ENCODE measurements at regions not wholly inside any gene's neighbourhood (a gene's known extent, or its start where the extent isn't known, plus 50 kb on each side); places are given as distances from the start of the nearest gene placed in this dataset.

GRCh38 chr17:70995997-70996396, 826.7 kb downstream of the KCNJ2 start:
- Mint-ChIP-seq H3K4me3 (no peak overlapping the region), H3K4me1 (peaks cover 0 to 1% (median 0%) of the 10 kb centered on the region in 4 donors), H3K27me3 (no peaks in the 10 kb centered on the region), H3K9me3 (peaks cover 0 to 23% (median 0%) of the 10 kb centered on the region in 8 donors), H3K36me3 (no peaks in the 10 kb centered on the region), H3K27ac (no peak overlapping the region)
- ChIA-PET CTCF (ENCODE audit: partially characterized antibody) (no interaction called here), POLR2A (ENCODE audit: partially characterized antibody) (no interaction called here)
- Histone ChIP-seq H3K36me3 (ENCODE audit: insufficient read depth, low read length) (no peaks in the 10 kb centered on the region), H3K4me3 (ENCODE audit: low read length in 2 of 2) (no peak overlapping the region), H3K27ac (ENCODE audit: low read depth, low read length) (no peak overlapping the region), H3K9me3 (ENCODE audit: control insufficient read depth in 1 of 2, low read length in 2 of 2) (no peaks in the 10 kb centered on the region), H3K4me1 (ENCODE audit: insufficient read depth, low read length) (no peaks in the 10 kb centered on the region), H3K27me3 (ENCODE audit: insufficient read depth, low read length) (no peaks in the 10 kb centered on the region)
- no peak for DNase-seq
- intact Hi-C loops (cut with micrococcal nuclease), result no loop called here

- Mint-ChIP-seq H3K4me1 (no peaks in the 10 kb centered on the region), H3K36me3 (no peaks in the 10 kb centered on the region), H3K4me3 (no peak overlapping the region), H3K9me3 (peaks cover 0 to 5% (median 1%) of the 10 kb centered on the region in 8 donors), H3K27ac (no peak overlapping the region), H3K27me3 (no peaks in the 10 kb centered on the region)
- no peak overlapping the region for H3K27ac ChIP-seq (ENCODE audit: low read depth, low read length)
- intact Hi-C loops (cut with micrococcal nuclease), result no loop called here
- no peaks in the 10 kb centered on the region for H3K36me3 ChIP-seq (ENCODE audit: insufficient read depth, low read length)
- H3K27me3 ChIP-seq (ENCODE audit: insufficient read depth, low read length), result no peaks in the 10 kb centered on the region
- DNase-seq, result no peak
- no peaks in the 10 kb centered on the region for H3K9me3 ChIP-seq (ENCODE audit: control insufficient read depth in 1 of 2, low read length in 2 of 2)
- ChIA-PET POLR2A (ENCODE audit: partially characterized antibody) (no interaction called here), CTCF (ENCODE audit: partially characterized antibody) (no interaction called here)
- no peak overlapping the region for H3K4me3 ChIP-seq (ENCODE audit: low read length in 2 of 2)
- H3K4me1 ChIP-seq (ENCODE audit: insufficient read depth, low read length), result no peaks in the 10 kb centered on the region
These were observed 834.4 kb downstream of the KCNJ2 start for GRCh38 chr17:71003736-71004135.

GRCh38 chr17:71004413-71004812, 835.1 kb downstream of the KCNJ2 start:
- no peaks in the 10 kb centered on the region for H3K4me1 Mint-ChIP-seq
- Histone ChIP-seq H3K27me3 (ENCODE audit: insufficient read depth, low read length) (no peaks in the 10 kb centered on the region), H3K9me3 (ENCODE audit: control insufficient read depth in 1 of 2, low read length in 2 of 2) (no peaks in the 10 kb centered on the region), H3K36me3 (ENCODE audit: insufficient read depth, low read length) (no peaks in the 10 kb centered on the region), H3K4me3 (ENCODE audit: low read length in 2 of 2) (no peak overlapping the region), H3K27ac (ENCODE audit: low read depth, low read length) (no peak overlapping the region), H3K4me1 (ENCODE audit: insufficient read depth, low read length) (no peaks in the 10 kb centered on the region)
- CTCF ChIA-PET (ENCODE audit: partially characterized antibody), result no interaction called here
- no peaks in the 10 kb centered on the region for H3K36me3 Mint-ChIP-seq
- POLR2A ChIA-PET (ENCODE audit: partially characterized antibody), result no interaction called here
- H3K27ac Mint-ChIP-seq, result no peak overlapping the region
- no peak for DNase-seq
- intact Hi-C loops (cut with micrococcal nuclease), result no loop called here
- no peak overlapping the region for H3K4me3 Mint-ChIP-seq
- H3K9me3 Mint-ChIP-seq, result peaks cover 0 to 5% (median 1%) of the 10 kb centered on the region in 8 donors
- H3K27me3 Mint-ChIP-seq, result no peaks in the 10 kb centered on the region

- CTCF ChIA-PET (ENCODE audit: partially characterized antibody), result no interaction called here
- no peak overlapping the region for H3K27ac Mint-ChIP-seq
- peaks cover 0 to 12% (median 4%) of the 10 kb centered on the region in 8 donors for H3K9me3 Mint-ChIP-seq
- POLR2A ChIA-PET (ENCODE audit: partially characterized antibody), result no interaction called here
- H3K4me3 Mint-ChIP-seq, result no peak overlapping the region
- H3K36me3 ChIP-seq (ENCODE audit: insufficient read depth, low read length), result no peaks in the 10 kb centered on the region
- DNase-seq, result no peak
- H3K4me3 ChIP-seq (ENCODE audit: low read length in 2 of 2), result no peak overlapping the region
- H3K27ac ChIP-seq (ENCODE audit: low read depth, low read length), result no peak overlapping the region
- intact Hi-C loops (cut with micrococcal nuclease), result no loop called here
- H3K27me3 Mint-ChIP-seq, result no peaks in the 10 kb centered on the region
- no peaks in the 10 kb centered on the region for H3K27me3 ChIP-seq (ENCODE audit: insufficient read depth, low read length)
- no peaks in the 10 kb centered on the region for H3K36me3 Mint-ChIP-seq
- H3K4me1 ChIP-seq (ENCODE audit: insufficient read depth, low read length), result no peaks in the 10 kb centered on the region
- no peaks in the 10 kb centered on the region for H3K4me1 Mint-ChIP-seq
- H3K9me3 ChIP-seq (ENCODE audit: control insufficient read depth in 1 of 2, low read length in 2 of 2), result no peaks in the 10 kb centered on the region
These were observed 842.1 kb downstream of the KCNJ2 start for GRCh38 chr17:71011391-71011790.

- Histone ChIP-seq H3K4me3 (ENCODE audit: low read length in 2 of 2) (no peak overlapping the region), H3K27ac (ENCODE audit: low read depth, low read length) (no peak overlapping the region), H3K4me1 (ENCODE audit: insufficient read depth, low read length) (no peaks in the 10 kb centered on the region), H3K9me3 (ENCODE audit: control insufficient read depth in 1 of 2, low read length in 2 of 2) (no peaks in the 10 kb centered on the region), H3K27me3 (ENCODE audit: insufficient read depth, low read length) (no peaks in the 10 kb centered on the region), H3K36me3 (ENCODE audit: insufficient read depth, low read length) (no peaks in the 10 kb centered on the region)
- H3K27ac Mint-ChIP-seq, result no peak overlapping the region
- no peak for DNase-seq
- no peaks in the 10 kb centered on the region for H3K4me1 Mint-ChIP-seq
- H3K4me3 Mint-ChIP-seq, result no peak overlapping the region
- intact Hi-C loops (cut with micrococcal nuclease), result no loop called here
- no peaks in the 10 kb centered on the region for H3K27me3 Mint-ChIP-seq
- no peaks in the 10 kb centered on the region for H3K36me3 Mint-ChIP-seq
- H3K9me3 Mint-ChIP-seq, result peaks cover 0 to 4% (median under 1%) of the 10 kb centered on the region in 8 donors
- CTCF ChIA-PET (ENCODE audit: partially characterized antibody), result no interaction called here
- POLR2A ChIA-PET (ENCODE audit: partially characterized antibody), result no interaction called here
These were observed 850.4 kb downstream of the KCNJ2 start for GRCh38 chr17:71019699-71020098.

GRCh38 chr17:71022758-71023157, 853.4 kb downstream of the KCNJ2 start:
- H3K27me3 ChIP-seq (ENCODE audit: insufficient read depth, low read length), result no peaks in the 10 kb centered on the region
- no peak overlapping the region for H3K27ac ChIP-seq (ENCODE audit: low read depth, low read length)
- CTCF ChIA-PET (ENCODE audit: partially characterized antibody), result no interaction called here
- intact Hi-C loops (cut with micrococcal nuclease), result no loop called here
- H3K36me3 ChIP-seq (ENCODE audit: insufficient read depth, low read length), result no peaks in the 10 kb centered on the region
- Mint-ChIP-seq H3K9me3 (peaks cover 0 to 4% (median under 1%) of the 10 kb centered on the region in 8 donors), H3K36me3 (no peaks in the 10 kb centered on the region), H3K27ac (no peak overlapping the region), H3K4me3 (no peak overlapping the region), H3K4me1 (no peaks in the 10 kb centered on the region), H3K27me3 (no peaks in the 10 kb centered on the region)
- H3K4me1 ChIP-seq (ENCODE audit: insufficient read depth, low read length), result no peaks in the 10 kb centered on the region
- no peaks in the 10 kb centered on the region for H3K9me3 ChIP-seq (ENCODE audit: control insufficient read depth in 1 of 2, low read length in 2 of 2)
- no peak for DNase-seq
- POLR2A ChIA-PET (ENCODE audit: partially characterized antibody), result no interaction called here
- no peak overlapping the region for H3K4me3 ChIP-seq (ENCODE audit: low read length in 2 of 2)

- H3K4me1 Mint-ChIP-seq, result no peaks in the 10 kb centered on the region
These were observed 854.1 kb downstream of the KCNJ2 start for GRCh38 chr17:71023249-71024030.

More at GRCh38 chr17:71023249-71024030, 854.1 kb downstream of the KCNJ2 start:
- DNase-seq, result no peak
- Histone ChIP-seq H3K36me3 (ENCODE audit: insufficient read depth, low read length) (no peaks in the 10 kb centered on the region), H3K9me3 (ENCODE audit: control insufficient read depth in 1 of 2, low read length in 2 of 2) (no peaks in the 10 kb centered on the region), H3K27ac (ENCODE audit: low read depth, low read length) (no peak overlapping the region), H3K4me3 (ENCODE audit: low read length in 2 of 2) (no peak overlapping the region), H3K4me1 (ENCODE audit: insufficient read depth, low read length) (no peaks in the 10 kb centered on the region), H3K27me3 (ENCODE audit: insufficient read depth, low read length) (no peaks in the 10 kb centered on the region)
- Mint-ChIP-seq H3K4me3 (no peak overlapping the region), H3K27ac (no peak overlapping the region), H3K9me3 (peaks cover 0 to 3% (median 0%) of the 10 kb centered on the region in 8 donors), H3K27me3 (no peaks in the 10 kb centered on the region), H3K36me3 (no peaks in the 10 kb centered on the region)
- ChIA-PET POLR2A (ENCODE audit: partially characterized antibody) (no interaction called here), CTCF (ENCODE audit: partially characterized antibody) (no interaction called here)
- intact Hi-C loops (cut with micrococcal nuclease), result no loop called here

Measured in CD4-positive, alpha-beta memory T cell (primary cell).